GM18498 (cell line): ENCODE measurements at regions not wholly inside any gene's neighbourhood (a gene's known extent, or its start where the extent isn't known, plus 50 kb on each side); places are given as distances from the start of the nearest gene placed in this dataset.

Source experiments
- ATAC-seq: cut with Tn5 transposase; IDR thresholded peaks from one replicate; pipeline ENCODE4 v1.9.1; 2021; ENCODE audit warnings: mild to moderate bottlenecking, moderate library complexity; ENCODE audit not compliant: unreplicated experiment

DNA sequence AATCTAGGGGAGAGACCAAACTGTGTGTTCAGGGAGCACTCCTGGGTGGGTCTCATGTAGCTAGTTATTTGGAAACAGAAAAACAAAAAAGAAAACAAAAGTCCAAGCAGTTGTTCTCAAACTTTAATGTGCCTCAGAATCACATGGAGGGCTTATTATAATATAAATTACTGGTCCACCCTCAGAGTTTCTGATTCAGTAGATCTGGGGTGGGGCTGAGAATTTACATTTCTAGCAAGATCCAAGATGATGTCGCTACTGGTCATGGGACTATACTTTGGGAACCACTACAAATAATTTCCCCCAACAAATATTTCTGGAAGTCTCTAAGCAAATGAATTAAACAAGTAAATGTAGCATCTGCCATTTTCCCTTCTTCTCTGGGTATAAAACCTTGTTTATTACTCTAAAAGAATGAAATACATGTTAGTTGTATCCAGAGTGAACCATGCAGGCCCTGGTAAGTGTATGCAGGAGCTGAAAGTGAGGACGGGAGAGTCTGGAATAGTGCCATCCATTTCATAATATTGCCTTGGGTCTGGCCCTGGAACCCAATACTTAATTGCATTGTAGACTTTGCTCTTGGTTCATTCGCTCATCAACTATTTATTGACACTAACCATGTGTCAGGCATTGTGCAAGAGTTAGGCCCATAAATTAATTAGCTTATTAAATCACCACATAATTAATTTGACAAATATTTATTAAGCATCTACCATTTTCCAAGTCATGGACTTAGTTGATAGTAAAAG lies 490.8 kb downstream of the EPM2A start:
- ATAC-seq: no peak

DNA sequence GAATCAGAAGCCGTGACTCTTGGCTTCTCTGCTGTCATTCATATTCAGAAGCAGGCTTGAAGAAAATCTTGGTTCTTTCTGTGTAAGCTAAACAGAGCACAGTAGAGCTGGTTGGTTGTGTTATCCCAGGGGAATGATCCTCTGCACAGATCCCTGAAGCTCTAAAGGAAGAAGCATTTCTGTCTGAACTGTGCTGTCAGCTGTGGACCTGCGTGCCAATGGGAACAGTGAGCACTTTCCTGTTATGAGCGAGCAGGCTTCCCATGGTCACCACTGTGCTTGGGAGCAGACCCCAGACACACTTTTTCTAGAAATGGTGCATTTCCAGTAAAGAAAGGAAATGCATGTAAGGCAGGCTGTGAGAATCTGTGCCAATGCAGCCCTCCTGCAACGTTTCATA lies 490.2 kb downstream of the EPM2A start:
- no peak for ATAC-seq

DNA sequence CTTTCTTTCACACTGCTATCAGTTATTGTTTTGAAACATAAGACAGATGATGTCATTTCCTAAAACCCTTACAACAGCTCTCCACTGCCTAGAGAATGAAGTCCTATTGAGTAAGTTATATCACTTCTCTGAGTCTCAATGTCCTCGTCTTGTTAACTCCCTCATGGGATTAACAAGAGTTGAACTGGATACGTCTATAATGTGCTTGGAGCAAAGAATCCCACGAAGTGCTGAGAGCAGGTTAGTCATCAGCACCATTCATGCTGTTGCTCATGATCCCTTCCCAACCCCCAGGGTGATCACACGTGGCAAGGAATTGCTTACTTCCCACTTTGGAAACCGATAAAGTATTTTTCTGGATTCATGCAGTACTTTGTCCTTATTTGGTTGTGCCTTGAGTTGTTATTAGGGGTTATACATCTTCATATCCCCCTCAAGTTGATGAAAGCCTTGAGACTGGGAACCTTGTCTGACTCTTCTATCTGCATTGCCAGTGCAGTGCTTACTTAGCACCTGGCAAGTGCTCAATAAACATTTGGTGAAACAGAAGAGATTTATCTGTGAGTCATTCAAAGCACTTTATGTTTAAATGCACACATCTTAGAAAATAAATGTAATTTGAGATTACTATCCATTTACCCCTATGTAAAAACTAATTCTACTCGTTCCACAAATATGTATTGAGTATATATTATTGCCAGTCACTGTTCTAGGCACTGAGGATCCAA lies 487.5 kb downstream of the EPM2A start:
- ATAC-seq: no peak

DNA sequence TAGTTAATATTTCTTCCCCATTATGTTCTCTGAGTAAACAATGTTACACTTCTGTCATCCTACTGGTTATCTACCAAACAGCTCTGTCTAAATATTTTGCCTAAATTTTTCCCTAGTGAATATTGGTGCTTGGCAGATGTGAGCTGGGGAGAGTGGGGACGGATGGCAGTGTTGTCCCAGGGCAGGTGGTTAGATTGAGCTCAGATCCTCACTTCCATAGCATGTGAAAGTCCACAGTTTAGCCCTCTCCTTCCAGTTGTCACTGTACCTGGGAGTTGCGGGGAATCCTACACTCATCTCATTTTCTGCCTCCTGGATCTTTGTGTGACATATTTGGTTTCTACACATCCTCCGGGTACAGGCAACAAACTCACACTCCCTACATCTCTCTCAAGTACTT lies 484.9 kb downstream of the EPM2A start:
- ATAC-seq: no peak

DNA sequence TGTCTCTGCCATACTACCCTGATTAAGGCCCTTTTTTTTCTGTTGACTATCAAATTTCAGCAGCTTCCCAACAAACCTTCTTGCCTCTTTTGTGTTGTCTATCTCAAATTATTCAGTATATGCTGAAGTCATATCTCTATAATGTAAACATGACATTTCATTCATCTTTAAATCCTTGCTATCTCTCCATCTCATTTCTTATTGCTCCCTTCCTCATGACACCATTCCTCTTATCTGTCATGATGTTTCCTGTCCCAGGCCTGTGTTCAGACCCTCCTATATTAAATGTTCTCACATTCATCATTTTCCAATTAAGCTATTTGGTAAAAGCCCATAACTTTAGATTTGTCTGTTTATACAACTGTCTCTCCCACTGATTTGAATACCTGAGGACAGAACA lies 482.6 kb downstream of the EPM2A start:
- no peak for ATAC-seq

DNA sequence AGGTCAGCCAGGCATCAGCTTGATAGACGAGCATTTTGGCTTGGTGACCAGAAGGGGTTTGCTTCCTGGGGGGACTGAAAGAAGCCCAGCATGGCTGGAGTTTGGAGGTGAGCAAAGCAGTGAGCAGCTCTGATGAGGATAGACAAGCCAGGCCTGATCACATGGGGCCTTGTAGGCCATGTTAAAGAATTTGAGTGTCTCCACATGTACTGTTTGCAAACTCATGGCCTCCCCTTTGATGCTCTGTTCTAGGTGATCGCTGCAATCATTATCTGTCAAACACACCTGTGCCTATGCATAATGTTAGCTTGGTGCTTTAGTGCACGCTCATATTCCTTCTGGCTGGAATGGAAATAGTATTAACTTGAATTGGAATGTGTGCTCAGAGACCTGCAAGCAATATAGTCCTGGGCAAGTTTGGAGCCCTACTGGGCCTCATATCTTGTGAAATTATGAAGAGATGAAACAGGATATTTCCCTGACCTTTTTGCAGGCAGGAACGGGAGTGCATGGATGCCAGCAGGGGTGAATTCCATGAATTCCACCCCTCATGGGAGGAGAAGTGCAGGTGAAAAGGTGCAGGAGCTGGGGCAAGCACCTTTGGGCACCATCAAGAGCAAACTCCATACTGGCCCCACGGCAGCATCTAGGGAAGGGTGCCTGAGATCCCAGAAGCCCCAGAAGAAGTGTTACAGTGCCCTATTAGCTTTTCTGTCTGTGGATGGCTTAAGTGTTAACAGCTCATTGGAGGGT lies 480.5 kb downstream of the EPM2A start:
- no peak for ATAC-seq

DNA sequence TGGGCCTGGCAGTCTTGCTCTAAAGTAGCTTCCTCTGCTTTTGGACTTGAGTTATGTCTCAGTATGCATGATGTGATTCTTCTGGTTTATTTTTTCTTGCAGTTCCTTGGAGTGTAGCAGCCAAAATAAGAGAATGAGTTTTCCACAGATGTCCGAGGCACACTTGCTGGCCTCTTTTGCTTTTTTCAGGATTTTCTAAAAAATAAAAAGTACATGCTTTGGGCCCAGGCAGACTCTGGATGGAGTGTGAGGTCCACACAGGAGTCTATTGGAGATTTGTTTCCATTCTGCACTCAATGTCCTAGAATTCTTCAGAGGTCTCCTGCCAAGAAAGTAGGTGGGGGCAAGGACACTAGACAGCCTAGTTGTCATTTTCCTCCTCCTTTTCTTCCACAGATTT lies 477.6 kb downstream of the EPM2A start:
- ATAC-seq: no peak

DNA sequence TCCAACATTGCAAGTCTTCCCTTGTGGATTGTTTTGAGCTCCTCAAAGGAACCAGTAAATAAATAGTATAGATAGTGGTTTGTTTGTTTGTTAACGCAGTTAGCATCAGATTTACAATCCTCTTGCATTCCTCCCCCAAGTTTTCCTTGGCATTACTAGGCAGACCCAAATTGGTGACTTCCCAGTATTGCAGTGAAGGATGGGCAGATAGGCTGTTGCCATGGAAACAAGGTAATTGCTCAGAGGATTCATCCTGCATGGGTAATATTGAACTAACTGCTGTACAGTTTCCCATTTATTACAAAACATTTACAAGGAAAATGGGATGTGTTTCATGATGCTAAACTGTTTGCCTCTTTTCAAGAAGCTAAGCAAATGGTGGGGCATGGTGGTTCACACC lies 477.2 kb downstream of the EPM2A start:
- no peak for ATAC-seq

DNA sequence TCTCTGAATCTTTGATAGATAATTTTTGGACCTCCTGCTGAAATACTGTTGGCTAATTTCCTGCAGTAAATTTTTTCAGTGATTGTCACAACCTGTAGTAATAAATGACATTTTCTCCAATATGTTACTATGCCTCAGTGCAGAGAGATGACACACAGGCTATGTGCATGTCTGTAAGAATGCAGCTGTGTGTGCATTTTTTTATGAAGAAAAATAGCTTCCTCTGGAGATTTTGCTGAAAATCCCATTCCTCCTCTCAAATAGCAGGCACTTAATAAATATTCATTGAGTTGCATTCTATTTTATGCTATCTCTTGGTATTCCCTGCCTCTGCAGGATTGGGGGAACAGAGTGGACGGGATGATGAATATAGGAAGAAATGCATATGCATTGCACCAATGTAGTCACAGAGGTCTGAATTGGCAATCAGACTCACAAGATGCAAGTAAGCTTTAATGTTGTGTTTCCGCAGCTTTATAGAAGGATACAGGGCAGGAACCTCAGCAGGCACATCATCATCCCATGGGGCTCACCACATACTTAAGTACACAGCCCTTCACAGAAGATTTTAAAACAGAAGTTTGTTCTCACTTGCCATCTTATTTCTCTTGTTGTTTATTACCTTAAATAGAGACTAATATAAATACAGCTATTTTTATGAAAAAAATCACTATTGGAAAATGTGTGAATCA lies 474.7 kb downstream of the EPM2A start:
- no peak for ATAC-seq

DNA sequence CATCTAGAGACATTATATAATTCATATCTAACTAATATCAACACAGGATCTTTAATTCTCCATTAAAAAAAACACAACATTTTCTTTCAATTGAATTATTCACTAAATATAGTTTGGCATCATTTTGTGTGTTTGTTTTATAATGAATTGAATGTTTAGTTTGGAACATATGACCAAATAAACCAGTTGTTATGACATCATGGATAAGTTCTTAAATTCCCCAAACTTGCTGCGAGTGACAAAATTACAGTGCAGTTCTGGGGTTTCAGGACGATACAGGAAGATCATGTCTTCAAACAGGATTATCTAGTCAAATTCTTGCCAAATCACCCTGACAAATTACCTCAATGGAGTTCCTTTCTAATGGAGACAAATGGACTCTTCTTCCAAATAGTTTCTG lies 473.6 kb downstream of the EPM2A start:
- ATAC-seq: no peak

DNA sequence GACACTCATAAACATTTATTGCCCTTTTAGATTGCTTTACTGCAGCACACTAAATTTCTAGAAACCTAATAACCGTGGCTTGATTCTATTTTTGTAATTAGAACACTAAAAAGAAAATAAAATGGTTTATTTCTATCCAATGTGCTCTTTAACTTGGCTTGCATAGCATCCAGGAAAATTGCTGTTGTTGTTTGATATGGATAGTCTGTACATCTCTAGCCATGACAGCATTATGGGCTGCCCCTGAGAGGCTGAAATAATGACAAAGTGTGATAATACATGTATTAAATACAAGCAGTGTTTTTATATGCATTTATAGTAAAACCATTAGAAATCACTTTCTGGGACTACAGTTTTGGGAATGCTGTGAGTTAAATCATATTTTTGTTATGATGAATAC lies 472.5 kb downstream of the EPM2A start:
- no peak for ATAC-seq

DNA sequence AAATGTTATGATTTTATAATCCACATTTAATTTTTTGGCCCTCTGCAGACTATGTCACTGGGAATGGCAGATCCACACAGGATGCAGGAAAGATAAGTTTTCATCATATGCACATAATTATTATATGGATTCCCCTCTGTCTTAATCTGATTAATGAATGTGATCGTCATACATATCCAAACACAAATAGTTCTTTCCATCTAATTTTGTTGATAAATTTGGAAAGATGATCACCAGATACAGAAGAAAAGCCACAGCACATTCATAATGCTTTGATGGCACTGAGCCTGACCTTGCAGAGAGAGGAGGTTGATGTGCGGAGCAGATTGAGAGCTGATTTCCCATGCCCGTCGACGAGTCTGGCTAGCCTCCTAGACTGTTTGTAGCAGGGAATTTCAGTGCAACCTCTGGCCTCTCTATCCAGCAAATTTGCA lies 471.5 kb downstream of the EPM2A start:
- no peak for ATAC-seq

DNA sequence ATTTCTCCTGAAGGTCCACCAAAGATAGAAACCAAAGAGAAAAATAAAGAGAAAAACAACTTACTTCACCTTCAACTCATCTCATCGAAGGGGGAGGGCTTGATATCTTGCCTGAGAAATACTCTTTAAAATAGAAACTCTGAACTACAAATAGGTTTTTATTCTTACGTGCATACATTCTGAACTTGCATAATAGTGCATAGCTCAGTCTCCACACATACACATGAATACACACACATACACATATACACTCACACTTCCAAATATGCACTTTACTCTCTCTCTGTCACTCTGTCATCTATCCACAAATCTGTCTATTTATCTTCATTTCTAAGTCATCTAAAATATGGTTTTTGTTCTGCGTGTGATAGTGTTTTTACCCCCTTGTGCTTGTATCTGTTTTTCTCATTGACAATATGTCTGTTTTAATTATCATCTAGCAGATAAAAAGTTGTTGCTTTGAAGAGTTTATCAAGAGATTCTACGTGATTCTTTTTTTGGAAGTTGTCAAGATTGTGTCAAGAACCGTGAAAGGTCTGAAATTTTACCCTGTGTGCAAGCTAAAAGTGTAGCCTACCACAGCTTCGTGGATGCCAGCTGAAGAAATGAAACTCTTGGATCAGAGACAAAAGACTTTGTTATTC lies 468.8 kb downstream of the EPM2A start:
- no peak for ATAC-seq

DNA sequence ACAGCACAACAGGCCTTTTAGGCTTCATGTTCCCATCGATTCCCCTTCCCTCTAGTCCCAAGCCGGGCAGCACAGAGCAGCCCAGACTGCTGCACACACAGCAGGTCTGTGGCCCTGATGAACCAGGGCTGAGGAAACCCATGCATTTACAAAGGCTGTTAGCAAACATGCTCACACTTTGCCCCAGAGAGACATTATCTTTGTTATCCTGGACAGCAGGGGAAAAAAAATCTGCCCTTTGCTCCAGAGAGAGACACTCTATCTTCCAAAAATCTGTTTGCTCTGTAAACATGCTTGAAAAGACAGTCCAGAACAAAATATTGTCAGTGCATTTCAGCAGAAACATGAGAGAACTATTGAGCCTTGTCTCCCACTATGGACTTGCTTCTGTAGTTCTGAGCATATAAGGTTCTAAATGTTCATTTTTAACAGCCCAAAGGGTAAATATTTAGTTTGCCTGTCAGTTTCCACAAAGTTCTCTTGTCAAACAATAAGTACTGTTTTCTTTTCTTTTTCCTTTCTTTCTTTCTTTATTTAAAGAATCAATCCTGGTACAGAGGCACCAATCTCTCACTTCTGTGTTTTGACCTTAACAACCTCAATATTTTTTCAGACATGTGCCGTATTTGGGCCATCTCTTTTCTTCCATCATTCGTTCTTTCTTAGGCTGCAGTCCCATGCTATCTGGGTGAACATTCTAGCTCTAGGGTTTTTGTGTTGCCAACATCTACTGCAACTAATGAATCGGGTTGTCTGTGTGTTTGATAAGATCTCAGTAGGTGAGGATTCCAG lies 468.0 kb downstream of the EPM2A start:
- no peak for ATAC-seq

DNA sequence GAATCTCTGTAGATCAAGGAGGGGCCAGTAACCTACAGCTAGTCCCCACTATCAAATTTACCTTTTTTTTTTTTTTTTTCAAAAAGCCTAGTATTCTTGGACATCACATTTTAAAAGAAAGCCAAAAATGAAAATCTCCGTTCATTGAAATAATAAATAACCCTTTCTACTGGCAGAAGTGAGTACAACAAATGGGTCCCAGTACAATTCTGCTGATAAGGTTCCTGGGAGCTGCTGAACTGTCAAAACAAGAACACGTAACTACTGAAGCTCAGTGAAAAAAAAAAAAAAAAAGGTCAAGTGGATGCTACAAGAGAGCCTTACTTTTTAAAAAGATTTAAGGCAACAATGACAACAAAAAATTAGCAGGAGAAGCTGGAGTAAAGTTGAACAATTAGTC lies 464.9 kb downstream of the EPM2A start:
- ATAC-seq: no peak

DNA sequence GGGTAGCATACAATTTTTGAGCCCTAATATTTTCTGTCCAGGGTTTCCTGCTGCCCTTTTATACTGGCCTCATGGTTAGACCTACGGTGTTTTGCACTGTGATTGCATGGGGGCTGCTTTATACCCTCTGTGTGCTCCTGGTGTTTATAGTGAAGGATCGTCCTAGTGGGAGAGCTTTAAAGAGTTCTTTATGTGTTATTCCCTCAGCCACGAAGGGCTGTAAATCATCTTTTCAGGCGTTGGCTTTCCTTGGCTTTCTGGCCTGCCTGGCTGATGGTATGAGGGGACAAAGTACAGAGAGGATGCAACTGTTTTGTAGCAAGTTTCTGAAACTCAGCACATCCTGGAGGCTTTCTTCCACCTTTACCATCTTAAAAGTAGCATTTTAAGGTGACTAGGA lies 464.3 kb downstream of the EPM2A start:
- ATAC-seq: no peak

DNA sequence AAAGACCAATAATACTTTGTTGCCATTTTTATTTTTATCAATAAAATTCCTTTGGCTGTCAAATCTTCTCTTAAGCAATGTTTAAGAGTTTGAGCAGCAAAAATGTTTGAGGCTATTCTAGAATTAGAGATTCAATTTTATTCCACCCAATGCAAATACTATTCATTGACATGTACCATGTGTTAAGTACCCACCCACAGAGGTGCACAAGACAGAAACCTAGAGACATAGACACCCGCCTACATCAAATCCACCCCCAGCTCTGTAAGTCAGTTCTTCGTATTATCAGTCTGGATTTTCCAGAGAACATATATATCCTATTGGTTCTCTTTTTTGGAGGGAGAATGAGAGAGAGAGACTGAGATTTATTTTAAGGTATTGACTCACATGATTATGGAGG lies 463.7 kb downstream of the EPM2A start:
- no peak for ATAC-seq

DNA sequence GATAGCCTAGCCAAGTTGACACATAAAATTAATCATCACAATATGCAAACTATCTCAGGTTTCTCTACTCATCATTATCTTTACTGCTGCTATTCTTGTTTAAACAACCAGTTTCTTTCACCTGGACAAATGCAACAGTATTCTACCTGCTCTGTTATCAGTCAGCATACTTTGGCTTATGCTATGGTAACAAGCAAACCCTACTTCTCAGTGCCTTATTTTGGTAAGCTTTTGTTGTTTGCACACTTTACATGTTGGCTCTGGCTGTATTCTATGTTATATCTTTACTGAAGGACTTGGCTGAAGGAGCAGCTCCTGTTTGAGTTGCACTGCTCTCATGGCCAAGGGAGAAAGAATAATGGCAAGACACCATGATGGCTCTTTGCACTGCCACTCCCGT lies 463.1 kb downstream of the EPM2A start:
- ATAC-seq: no peak

DNA sequence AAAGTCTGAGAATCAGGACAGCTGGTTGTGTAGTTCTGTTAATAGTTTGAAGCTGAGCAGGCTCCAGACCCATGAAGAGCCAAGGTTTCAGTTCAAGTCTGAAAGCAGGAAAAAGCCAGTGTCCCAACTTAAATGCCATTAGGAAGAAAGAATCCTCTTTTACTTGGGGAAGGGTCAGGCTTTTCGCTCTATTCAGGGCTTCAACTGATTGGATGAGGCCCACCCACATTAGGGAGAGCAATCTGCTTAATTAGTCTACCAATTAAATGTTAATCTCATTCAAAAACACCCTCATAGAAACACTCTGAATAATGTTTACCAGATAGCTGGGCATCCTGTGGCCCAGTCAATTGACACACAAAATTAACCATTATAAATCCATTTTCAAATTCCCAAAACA lies 462.2 kb downstream of the EPM2A start:
- no peak for ATAC-seq

DNA sequence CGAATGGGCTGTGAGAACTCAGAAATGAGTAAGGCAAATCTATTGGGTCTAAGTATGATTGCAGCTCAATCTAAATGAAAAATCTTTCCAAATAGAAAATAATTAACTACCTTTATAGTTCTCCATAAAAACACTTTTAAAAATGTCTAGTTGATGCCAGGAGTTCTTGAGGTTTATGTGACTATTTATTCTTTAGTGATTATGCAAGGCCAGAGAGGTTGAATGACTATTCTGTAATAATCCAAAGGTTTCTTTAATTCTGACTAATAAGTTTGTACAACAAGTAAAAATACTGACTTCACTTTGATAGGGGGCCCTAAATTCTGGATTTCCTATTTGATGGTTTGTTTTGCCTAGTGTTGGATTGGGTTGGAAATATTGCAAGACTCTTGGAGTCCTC lies 461.2 kb downstream of the EPM2A start:
- no peak for ATAC-seq
